Prostate gland (tissue), 2 donors: ENCODE measurements at regions not wholly inside any gene's neighbourhood (a gene's known extent, or its start where the extent isn't known, plus 50 kb on each side); places are given as distances from the start of the nearest gene placed in this dataset.

Experiments used
- DNase-seq: peaks from one replicate; pipeline ENCODE4 v3.0.0-alpha.2; 2019; ENCODE audit warnings: low spot score
- H3K27ac ChIP-seq, 2 donors: fragments of 200-600 bp; sonication (generic); 2 replicates each; pipeline ENCODE4 v1.5.1; 2017 to 2019
- H3K27me3 ChIP-seq: fragments of 200-600 bp; sonication (generic); replicated peaks from 2 replicates; pipeline ENCODE4 v1.5.1; 2019; ENCODE audit not compliant: insufficient read depth
- H3K36me3 ChIP-seq, 2 donors: fragments of 200-600 bp; sonication (generic); 1 replicate in 1 of 2; 2 replicates in 1 of 2; pipeline versions ENCODE4 v1.5.1 to v1.8.1; 2017 to 2019
- H3K4me1 ChIP-seq: fragments of 200-600 bp; sonication (generic); replicated peaks from 2 replicates; pipeline ENCODE4 v1.5.1; 2019
- H3K4me3 ChIP-seq, 2 donors: fragments of 200-600 bp; sonication (generic); 2 replicates each; pipeline ENCODE4 v1.5.1; 2017 to 2019
- H3K9me3 ChIP-seq: fragments of 200-600 bp; sonication (generic); 2 replicates; pipeline ENCODE4 v1.5.1; 2017
- POLR2A ChIP-seq: fragments of 450-650 bp; IDR thresholded peaks from one replicate; pipeline ENCODE4 v1.6.1; 2016; ENCODE audit warnings: antibody characterized with exemption, mild to moderate bottlenecking
- POLR2AphosphoS5 ChIP-seq: sonication (generic); formaldehyde crosslinking; IDR thresholded peaks from one replicate; pipeline ENCODE4 v1.6.1; 2017; ENCODE audit warnings: antibody characterized with exemption
- WGBS: methylation state at CpG from one replicate; pipeline ENCODE4 v1.1.5; 2018; 5-methylcytosine and 5-hydroxymethylcytosine counted together
- intact Hi-C: fragments of 100-400 bp; cut with DNase I; formaldehyde crosslinking; loops from one replicate; pipeline ENCODE4 v1.14.2; 2022
- TF ChIP-seq, protein P1 (sequence below), 4 experiments: fragments of 200-600 bp in 2 of 4; fragments of 450-650 bp in 2 of 4; sonication (generic) in 2 of 4; IDR thresholded peaks; 1 replicate in 3 of 4; 2 replicates in 1 of 4; pipeline ENCODE4 v1.5.1; 2016 to 2019; ENCODE audit warnings: antibody characterized with exemption in 4 of 4, mild to moderate bottlenecking in 2 of 4, moderate library complexity in 2 of 4

GRCh38 chr2:145692971-145693478, 1173.1 kb upstream of the ZEB2 start:
- Histone ChIP-seq H3K27ac (no peak overlapping the region), H3K36me3 (no peaks in the 10 kb centered on the region), H3K4me1 (no peaks in the 10 kb centered on the region), H3K9me3 (no peaks in the 10 kb centered on the region), H3K4me3 (no peak overlapping the region), H3K27me3 (no peaks in the 10 kb centered on the region)
- no peak for TF ChIP-seq POLR2A
- no peak for TF ChIP-seq POLR2AphosphoS5
- TF ChIP-seq, protein P1, sequence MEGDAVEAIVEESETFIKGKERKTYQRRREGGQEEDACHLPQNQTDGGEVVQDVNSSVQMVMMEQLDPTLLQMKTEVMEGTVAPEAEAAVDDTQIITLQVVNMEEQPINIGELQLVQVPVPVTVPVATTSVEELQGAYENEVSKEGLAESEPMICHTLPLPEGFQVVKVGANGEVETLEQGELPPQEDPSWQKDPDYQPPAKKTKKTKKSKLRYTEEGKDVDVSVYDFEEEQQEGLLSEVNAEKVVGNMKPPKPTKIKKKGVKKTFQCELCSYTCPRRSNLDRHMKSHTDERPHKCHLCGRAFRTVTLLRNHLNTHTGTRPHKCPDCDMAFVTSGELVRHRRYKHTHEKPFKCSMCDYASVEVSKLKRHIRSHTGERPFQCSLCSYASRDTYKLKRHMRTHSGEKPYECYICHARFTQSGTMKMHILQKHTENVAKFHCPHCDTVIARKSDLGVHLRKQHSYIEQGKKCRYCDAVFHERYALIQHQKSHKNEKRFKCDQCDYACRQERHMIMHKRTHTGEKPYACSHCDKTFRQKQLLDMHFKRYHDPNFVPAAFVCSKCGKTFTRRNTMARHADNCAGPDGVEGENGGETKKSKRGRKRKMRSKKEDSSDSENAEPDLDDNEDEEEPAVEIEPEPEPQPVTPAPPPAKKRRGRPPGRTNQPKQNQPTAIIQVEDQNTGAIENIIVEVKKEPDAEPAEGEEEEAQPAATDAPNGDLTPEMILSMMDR (IDR thresholded peaks at IDR 0.05): no peak
- intact Hi-C loops: no loop called here
- 77% methylated on average over 3 of the region's 3 CpGs for WGBS
- no peak for DNase-seq

GRCh38 chr2:145691659-145692058, 1171.7 kb upstream of the ZEB2 start:
- no peaks in the 10 kb centered on the region for H3K9me3 ChIP-seq
- 95% methylated on average over 5 of the region's 5 CpGs for WGBS
- H3K4me1 ChIP-seq: no peaks in the 10 kb centered on the region
- TF ChIP-seq, protein P1 (IDR thresholded peaks at IDR 0.05): no peak
- TF ChIP-seq POLR2A (no peak), POLR2AphosphoS5 (no peak)
- intact Hi-C loops: no loop called here
- DNase-seq: no peak
- H3K4me3 ChIP-seq: no peak overlapping the region
- H3K27ac ChIP-seq: no peak overlapping the region
- H3K36me3 ChIP-seq: no peaks in the 10 kb centered on the region
- no peaks in the 10 kb centered on the region for H3K27me3 ChIP-seq

- intact Hi-C loops: no loop called here
- Histone ChIP-seq H3K36me3 (no peaks in the 10 kb centered on the region), H3K27me3 (no peaks in the 10 kb centered on the region), H3K4me3 (no peak overlapping the region), H3K4me1 (no peaks in the 10 kb centered on the region), H3K9me3 (no peaks in the 10 kb centered on the region), H3K27ac (no peak overlapping the region)
- DNase-seq: no peak
- no peak for TF ChIP-seq POLR2AphosphoS5
- TF ChIP-seq POLR2A: no peak
- TF ChIP-seq, protein P1 (IDR thresholded peaks at IDR 0.05): no peak
- WGBS: 89% methylated on average over 5 of the region's 5 CpGs
These were observed 1170.4 kb upstream of the ZEB2 start for GRCh38 chr2:145690183-145690778.

GRCh38 chr2:145689277-145689676, 1169.4 kb upstream of the ZEB2 start:
- no peaks in the 10 kb centered on the region for H3K36me3 ChIP-seq
- no peak for DNase-seq
- no peaks in the 10 kb centered on the region for H3K9me3 ChIP-seq
- TF ChIP-seq, protein P1 (IDR thresholded peaks at IDR 0.05): no peak
- TF ChIP-seq POLR2AphosphoS5 (no peak), POLR2A (no peak)
- no peaks in the 10 kb centered on the region for H3K27me3 ChIP-seq
- H3K4me1 ChIP-seq: no peaks in the 10 kb centered on the region
- no peak overlapping the region for H3K4me3 ChIP-seq
- intact Hi-C loops: no loop called here
- H3K27ac ChIP-seq: no peak overlapping the region
- WGBS: 91% methylated on average over 2 of the region's 2 CpGs

- 77% methylated on average over 3 of the region's 3 CpGs for WGBS
- Histone ChIP-seq H3K4me3 (no peak overlapping the region), H3K27me3 (no peaks in the 10 kb centered on the region)
These were observed 1168.2 kb upstream of the ZEB2 start for GRCh38 chr2:145688156-145688555.

More at GRCh38 chr2:145688156-145688555, 1168.2 kb upstream of the ZEB2 start:
- no peak for TF ChIP-seq POLR2A
- TF ChIP-seq, protein P1 (IDR thresholded peaks at IDR 0.05): no peak
- TF ChIP-seq POLR2AphosphoS5: no peak
- Histone ChIP-seq H3K4me1 (no peaks in the 10 kb centered on the region), H3K36me3 (no peaks in the 10 kb centered on the region), H3K9me3 (no peaks in the 10 kb centered on the region), H3K27ac (no peak overlapping the region)
- DNase-seq: no peak
- intact Hi-C loops: no loop called here
